ENCODE measurements at regions not wholly inside any gene's neighbourhood (a gene's known extent, or its start where the extent isn't known, plus 50 kb on each side); places are given as distances from the start of the nearest gene placed in this dataset.
"Not testable (repeated sequence)": the region's sequence is repeated elsewhere in the genome, so short reads cannot be mapped to it uniquely, and the experiment has no call there.

- DNase-seq: not testable (repeated sequence)
Measured at GRCh38 chr18:56438480-56438879, 199.9 kb downstream of the TXNL1 start.

DNA sequence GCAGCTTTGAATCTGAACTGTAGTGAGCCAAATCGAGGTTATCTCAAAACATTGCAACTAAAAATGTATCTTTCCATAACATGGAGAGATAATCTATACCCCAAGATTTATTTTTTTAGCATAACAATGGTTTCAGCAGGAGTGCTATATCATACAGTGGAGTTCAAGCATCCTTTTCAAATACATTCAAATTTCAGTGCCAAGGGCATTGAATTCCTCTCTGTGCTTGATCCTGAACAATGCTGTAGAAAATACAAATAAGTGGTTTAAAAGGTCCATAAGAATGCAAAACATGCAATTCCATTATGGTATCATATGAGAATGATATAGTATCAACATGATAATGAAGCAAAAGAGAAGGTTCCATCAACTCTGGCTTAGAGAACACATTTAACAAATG, 201.7 kb downstream of the TXNL1 start:
- no peak for DNase-seq

- DNase-seq: no peak
Measured at GRCh38 chr18:56433919-56434318, 204.5 kb downstream of the TXNL1 start.

GRCh38 chr18:56431551-56431950, 206.8 kb downstream of the TXNL1 start:
- DNase-seq: no peak

- DNase-seq: no peak
Measured at GRCh38 chr18:56423626-56424025, 214.8 kb downstream of the TXNL1 start.

GRCh38 chr18:56421647-56422046, 216.7 kb downstream of the TXNL1 start:
- DNase-seq: no peak

DNA sequence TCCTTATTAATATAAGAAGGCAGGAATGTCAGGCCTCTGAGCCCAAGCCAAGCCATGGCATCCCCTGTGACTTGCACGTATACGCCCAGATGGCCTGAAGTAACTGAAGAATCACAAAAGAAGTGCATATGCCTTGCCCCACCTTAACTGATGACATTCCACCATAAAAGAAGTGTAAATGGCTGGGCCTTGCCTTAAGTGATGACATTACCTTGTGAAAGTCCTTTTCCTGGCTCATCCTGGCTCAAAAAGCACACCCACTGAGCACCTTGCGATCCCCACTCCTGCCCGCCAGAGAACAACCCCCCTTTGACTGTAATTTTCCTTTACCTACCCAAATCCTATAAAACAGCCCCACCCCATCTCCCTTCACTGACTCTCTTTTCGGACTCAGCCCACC, 217.5 kb downstream of the TXNL1 start:
- DNase-seq: not testable (repeated sequence)

- no peak for DNase-seq
Measured at GRCh38 chr18:56414357-56414756, 224.0 kb downstream of the TXNL1 start.

DNA sequence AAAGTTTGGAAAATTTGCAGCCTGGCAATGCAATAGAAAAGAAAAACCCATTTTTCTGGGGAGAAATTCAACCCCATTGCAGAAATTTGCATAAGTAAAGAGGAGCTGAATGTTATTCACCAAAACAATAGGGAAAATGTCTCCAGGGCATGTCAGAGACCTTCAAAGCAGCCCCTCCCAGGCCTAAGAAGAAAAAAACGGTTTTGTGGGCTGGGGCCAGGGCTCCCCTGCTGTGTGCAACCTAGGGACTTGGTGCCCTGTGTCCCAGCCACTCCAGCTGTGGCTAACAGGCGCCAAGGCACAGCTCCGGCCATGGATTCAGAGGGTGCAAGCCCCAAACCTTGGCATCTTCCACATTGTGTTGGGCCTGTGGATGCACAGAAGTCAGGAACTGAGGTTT, 224.5 kb downstream of the TXNL1 start:
- DNase-seq: no peak

DNA sequence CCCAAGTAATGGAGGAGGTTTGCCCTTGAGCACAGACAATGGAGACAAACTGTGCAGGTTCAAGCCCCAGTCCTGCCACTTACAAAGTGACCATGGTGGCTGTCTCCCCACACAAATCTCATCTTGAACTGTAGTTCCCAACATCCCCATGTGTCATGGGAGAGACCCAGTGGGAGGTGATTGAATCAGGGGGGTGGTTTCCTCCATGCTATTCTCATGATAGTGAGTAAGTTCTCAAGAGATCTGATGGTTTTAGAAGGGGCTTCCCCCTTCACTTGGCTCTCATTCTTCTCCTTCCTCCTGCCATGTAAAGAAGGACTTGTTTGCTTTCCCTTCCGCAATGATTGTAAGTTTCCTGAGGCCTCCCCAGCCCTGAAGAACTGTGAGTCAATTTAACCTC, 225.4 kb downstream of the TXNL1 start:
- DNase-seq: no peak

- DNase-seq: no peak
Measured at GRCh38 chr18:56409736-56410135, 228.7 kb downstream of the TXNL1 start.

DNA sequence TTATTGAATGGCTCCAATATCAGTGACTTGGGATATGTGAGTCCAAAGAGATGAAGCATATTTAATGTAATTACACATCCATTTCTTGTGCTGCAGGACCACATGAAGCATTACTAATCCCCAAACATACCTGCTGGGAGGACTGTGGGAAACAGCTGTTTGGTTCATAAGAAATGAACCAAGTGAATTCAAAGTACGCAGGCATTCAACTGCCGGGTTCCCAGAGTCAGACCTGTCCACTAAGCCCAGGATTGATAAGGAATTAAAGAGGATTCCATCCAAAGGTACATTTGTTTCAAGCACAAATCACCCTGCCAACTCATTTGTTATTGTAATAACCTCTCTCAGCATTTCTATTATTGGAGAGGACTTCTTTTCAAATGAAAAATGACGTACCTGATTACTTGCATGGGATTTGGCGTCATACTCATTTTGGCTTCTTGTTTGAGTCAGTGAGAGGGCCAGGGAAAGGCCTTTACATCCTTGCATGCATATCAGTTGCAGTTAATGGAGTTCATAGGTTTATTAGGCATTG, 230.7 kb downstream of the TXNL1 start:
- DNase-seq: no peak

DNA sequence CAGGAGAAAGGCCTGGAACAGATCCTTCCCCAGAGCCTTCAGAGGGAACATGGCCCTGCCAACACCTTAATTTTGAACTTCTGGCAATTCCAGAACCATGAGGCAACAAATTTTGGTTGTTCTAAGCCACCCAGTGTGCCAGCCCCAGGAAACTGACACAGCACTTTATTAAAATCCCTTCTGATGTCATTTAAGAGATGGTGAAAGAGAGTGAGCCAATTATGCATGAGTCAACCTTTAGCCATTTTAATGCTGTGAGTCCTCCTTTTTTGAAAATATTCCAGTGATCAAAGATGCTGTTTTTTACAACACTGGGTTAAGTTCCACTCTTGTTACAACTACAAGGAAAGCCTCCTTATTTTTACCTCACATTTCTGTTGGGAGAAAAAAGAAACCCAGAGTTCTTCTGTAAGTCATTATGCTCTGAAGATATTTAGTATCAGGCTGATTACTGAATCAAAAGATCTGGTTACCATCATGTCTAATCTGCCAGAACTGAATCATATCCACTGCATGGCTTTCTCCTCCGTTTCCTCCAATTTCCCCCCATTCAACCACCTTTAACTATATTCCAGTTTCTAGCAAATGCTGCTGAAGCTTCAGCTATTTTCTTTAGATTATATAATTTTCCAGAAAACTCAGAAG, 235.4 kb downstream of the TXNL1 start:
- no peak for DNase-seq

GRCh38 chr18:56393870-56394269, 244.5 kb downstream of the TXNL1 start:
- DNase-seq: no peak

DNA sequence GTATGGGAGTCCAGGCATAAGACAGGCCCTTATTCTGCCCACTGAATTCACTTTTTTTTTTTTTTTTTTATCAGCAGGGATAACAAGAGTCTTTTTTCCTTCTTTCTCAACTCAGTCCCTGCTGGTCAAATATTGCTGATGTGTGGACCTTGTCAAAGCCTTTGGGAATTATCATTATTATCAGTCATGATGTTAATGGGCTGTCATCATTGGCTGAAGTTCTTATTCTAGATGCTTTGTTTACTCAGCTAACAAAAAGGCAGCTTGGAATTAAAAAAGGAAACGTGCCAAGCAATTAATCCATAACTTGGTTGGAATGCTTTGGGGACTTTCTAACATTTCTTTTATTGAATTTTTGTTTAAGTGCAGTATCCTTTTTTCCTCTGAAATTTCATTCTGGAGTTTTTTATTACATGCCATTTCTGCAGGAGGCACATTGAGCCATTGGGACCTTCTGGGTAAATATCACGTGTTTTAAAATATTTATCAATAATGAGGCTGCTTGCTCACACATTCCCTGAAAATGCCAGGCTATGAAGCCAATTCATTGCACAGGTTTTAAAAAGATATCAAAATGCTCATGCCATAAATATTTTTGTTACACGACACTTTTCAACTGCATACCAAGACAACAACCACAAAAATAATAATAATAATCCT, 246.3 kb downstream of the TXNL1 start:
- no peak for DNase-seq

GRCh38 chr18:56390626-56391025, 247.8 kb downstream of the TXNL1 start:
- DNase-seq: no peak

DNA sequence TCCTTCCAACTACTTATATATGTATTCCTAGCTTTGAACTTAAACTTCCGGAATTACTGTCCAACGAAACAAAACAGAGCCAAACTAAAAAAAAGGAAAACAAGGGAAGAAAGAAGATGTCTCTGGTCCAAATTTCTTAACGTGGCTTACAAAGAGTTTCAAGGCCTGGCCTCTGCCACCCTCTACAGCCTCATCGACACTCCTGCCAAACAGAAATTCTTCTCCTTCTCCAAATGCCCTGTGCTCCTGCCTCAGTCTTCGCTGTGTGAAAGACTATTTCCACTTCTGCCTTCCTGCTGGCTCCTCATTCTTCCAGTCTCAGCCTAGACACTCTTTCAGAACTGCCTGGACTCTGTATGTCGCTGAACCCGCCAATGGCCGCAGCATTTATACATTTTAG, 249.2 kb downstream of the TXNL1 start:
- no peak for DNase-seq

DNA sequence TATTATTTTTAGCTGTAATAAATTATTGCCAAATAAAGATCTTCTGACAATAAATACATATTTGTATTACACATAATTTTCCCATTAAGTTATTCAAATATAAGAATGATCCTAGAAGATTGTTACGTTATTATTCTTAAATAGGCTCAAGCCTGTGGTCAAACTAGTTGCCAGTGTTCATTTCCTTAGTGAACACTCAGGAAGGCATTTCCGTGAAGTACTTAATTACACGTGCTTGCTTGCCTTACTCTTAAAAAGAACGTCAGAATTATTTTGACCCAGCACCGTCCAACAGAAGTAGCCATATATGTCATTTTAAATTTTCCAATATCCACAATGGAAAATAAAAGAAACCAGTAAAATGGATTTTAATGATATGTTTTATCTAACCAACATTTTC, 249.8 kb downstream of the TXNL1 start:
- DNase-seq: no peak

DNA sequence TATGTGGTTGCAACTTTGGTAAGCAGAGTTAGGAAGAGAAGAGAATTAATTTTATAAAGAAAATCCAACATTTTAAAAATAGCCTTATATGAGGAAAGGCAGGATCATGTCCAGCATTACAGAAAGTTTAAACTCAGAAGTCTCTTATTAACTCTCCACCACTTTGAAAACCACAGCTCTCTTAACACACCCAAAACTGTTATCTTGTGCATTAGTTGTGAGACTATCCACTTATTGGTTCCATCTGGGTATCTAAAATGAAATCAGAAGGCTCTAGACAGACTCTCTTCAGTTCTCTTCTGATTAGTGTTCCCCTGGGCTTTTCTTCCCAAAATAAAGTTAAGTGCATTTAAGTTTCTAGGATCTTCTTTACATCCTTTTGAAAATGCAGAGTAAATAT, 251.5 kb downstream of the TXNL1 start:
- no peak for DNase-seq

- DNase-seq: no peak
Measured at GRCh38 chr18:56383349-56383748, 255.0 kb downstream of the TXNL1 start.

DNA sequence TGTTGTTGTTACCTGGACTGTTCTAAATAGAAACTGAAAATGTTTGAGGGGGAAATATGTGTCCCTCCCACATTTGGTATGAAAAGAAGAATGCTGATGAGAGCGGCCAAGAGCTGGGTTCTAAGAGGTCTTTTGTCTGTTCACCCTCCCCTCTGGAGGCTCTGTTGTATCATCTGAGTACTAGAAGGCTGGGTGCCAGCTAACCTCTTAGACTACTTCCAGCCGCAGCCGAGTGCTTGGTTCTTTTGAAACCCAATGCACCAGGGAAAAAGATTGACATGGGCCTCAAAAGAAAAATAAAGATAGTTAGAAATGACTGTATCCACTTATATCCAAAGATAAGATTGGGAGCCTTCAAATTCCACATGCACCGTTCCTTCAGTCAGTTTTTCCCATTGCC, 255.9 kb downstream of the TXNL1 start:
- DNase-seq: no peak

GRCh38 chr18:56381196-56381595, 257.2 kb downstream of the TXNL1 start:
- DNase-seq: no peak

DNA sequence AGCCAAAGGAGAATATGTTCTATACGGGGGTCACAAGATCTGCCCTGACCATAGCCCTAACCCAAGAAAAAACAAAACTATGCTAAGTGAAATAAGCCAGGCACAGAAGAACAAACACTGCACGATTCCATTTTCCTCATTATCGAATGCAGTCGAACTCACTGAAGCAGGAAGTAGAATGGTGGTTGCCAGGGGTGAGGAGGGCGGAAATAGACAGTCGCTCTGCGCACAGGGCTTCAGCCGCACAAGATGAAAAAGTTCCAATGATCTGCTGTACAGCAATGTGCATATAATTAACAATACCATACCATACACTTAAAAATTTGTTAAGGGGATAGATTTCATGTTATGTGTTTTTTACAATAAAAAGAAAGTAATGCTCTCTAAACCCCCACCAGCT, 257.7 kb downstream of the TXNL1 start:
- DNase-seq: no peak

DNA sequence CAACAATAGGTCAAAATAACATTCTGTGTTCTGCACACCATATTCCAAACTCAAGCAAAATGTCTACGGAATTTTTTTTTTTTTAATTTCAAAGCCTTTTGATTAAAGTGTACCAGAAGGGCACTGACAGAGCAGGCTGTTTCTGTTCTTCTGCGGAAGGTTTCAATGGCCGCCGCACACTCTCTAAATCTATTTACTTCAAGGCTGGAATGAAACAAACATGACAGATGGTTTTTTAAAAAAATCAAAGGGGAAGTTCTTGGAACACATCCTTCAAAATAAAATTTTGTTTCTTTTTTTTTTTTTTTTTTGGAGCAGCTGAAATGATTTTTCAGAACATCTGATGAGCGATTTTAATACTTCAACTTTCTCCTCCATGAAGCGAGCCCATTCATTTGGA, 259.1 kb downstream of the TXNL1 start:
- DNase-seq: no peak

DNA sequence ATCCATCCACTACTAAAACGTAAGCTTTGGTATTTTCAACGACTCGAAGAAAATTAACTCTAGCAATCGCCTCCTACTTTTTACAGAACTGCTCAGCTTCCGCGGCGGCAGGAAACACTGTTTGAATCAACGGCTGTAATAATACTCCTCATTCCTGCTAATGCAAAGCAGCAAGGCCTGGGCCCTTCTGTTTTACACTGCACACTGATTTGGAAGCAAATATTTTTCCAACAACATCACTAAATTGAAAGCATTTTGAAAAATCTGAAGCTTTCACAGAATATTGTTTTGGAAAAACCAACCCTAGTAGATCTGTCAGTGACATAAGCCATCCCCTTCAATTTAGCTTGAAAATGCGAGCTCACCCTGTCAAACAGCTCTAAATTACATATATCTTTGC, 261.2 kb downstream of the TXNL1 start:
- DNase-seq: no peak
